IMR-90 (cell line): ENCODE measurements at regions not wholly inside any gene's neighbourhood (a gene's known extent, or its start where the extent isn't known, plus 50 kb on each side); places are given as distances from the start of the nearest gene placed in this dataset.

Experiments used
- ATAC-seq: fragments of 200-7000 bp; cut with Tn5 transposase; 2 replicates; pipeline ENCODE4 v1.9.1; 2020; ENCODE audit warnings: low read depth, mild to moderate bottlenecking, moderate library complexity
- BruUV-seq: library from RNA; stranded (reverse); fragments of 400-500 nt; replicated peaks from 2 replicates; lab custom pipeline; 2021; lab: Mats Ljungman, UMichigan
- CTCF ChIA-PET: fragments of 300-600 bp; formaldehyde crosslinking; extraction: SDS; loops from one replicate; lab custom pipeline; 2021; ENCODE audit warnings: antibody characterized with exemption; lab: Yijun Ruan, JAX
- POLR2A ChIA-PET: fragments of 300-600 bp; sonication (Branson Sonifier 250); formaldehyde crosslinking; loops from one replicate; lab custom pipeline; 2022; ENCODE audit warnings: antibody characterized with exemption; ENCODE audit not compliant: unreplicated experiment; lab: Charles Lee
- DNase-seq: peaks from one replicate; pipeline ENCODE4 v3.0.0; 2013
- H2AFZ ChIP-seq: replicated peaks from 2 replicates; pipeline ENCODE3; 2013; ENCODE audit warnings: low read length, mild to moderate bottlenecking; ENCODE audit not compliant: poor library complexity
- H2AK5ac ChIP-seq: 2 replicates; pipeline ENCODE4 v1.6.1; 2013; ENCODE audit warnings: low read depth, low read length, inconsistent platforms
- H2AK9ac ChIP-seq: replicated peaks from 2 replicates; pipeline ENCODE3; 2013; ENCODE audit warnings: mild to moderate bottlenecking, low read depth, low read length, moderate library complexity; ENCODE audit not compliant: poor library complexity
- H2BK120ac ChIP-seq: 2 replicates; pipeline ENCODE4 v1.6.1; 2013; ENCODE audit warnings: low read depth, low read length, inconsistent platforms
- H2BK15ac ChIP-seq: 3 replicates; pipeline ENCODE4 v1.6.1; 2013; ENCODE audit warnings: low read depth, low read length, inconsistent platforms
- H2BK20ac ChIP-seq: 2 replicates; pipeline ENCODE4 v1.6.1; 2013; ENCODE audit warnings: low read depth, mild to moderate bottlenecking, inconsistent platforms, low read length, moderate library complexity
- H2BK5ac ChIP-seq: 2 replicates; pipeline ENCODE4 v1.6.1; 2013; ENCODE audit warnings: mild to moderate bottlenecking, low read depth, low read length, inconsistent platforms; ENCODE audit not compliant: poor library complexity, severe bottlenecking
- H3K14ac ChIP-seq: replicated peaks from 2 replicates; pipeline ENCODE4 v1.6.1; 2013; ENCODE audit warnings: low read depth, low read length, inconsistent platforms
- H3K18ac ChIP-seq: 2 replicates; pipeline ENCODE4 v1.6.1; 2013; ENCODE audit warnings: low read depth, low read length, control low read depth
- H3K23ac ChIP-seq: 2 replicates; pipeline ENCODE4 v1.6.1; 2013; ENCODE audit warnings: low read depth, low read length, inconsistent platforms
- H3K27ac ChIP-seq: 2 replicates; pipeline ENCODE4 v1.5.1; 2013; ENCODE audit warnings: mild to moderate bottlenecking, control low read depth, low read length; ENCODE audit not compliant: insufficient read depth
- H3K27me3 ChIP-seq: 2 replicates; pipeline ENCODE4 v1.6.1; 2013; ENCODE audit warnings: low read length; ENCODE audit not compliant: control insufficient read depth, insufficient read depth
- H3K36me3 ChIP-seq: 2 replicates; pipeline ENCODE4 v1.6.1; 2013; ENCODE audit warnings: low read length, mixed read lengths; ENCODE audit not compliant: control insufficient read depth, insufficient read depth
- H3K4ac ChIP-seq: 2 replicates; pipeline ENCODE4 v1.6.1; 2013; ENCODE audit warnings: low read depth, low read length, inconsistent platforms
- H3K4me1 ChIP-seq: 2 replicates; pipeline ENCODE4 v1.6.1; 2013; ENCODE audit warnings: low read length, mixed read lengths; ENCODE audit not compliant: control insufficient read depth, insufficient read depth
- H3K4me2 ChIP-seq: 2 replicates; pipeline ENCODE4 v1.6.1; 2013; ENCODE audit warnings: low read depth, mild to moderate bottlenecking, control low read depth, low read length, moderate library complexity
- H3K4me3 ChIP-seq: 2 replicates; pipeline ENCODE4 v1.5.1; 2013; ENCODE audit warnings: low read depth, mild to moderate bottlenecking, control low read depth, low read length, moderate library complexity; ENCODE audit not compliant: insufficient read depth
- H3K56ac ChIP-seq: 2 replicates; pipeline ENCODE4 v1.6.1; 2013; ENCODE audit warnings: low read length, inconsistent platforms; ENCODE audit not compliant: insufficient read depth; ENCODE audit errors: extremely low read depth
- H3K79me1 ChIP-seq, 2 experiments: 2 replicates each; pipeline ENCODE4 v1.6.1; 2013; ENCODE audit warnings: low read length in 2 of 2, inconsistent platforms in 1 of 2, low read depth in 1 of 2
- H3K9ac ChIP-seq: 2 replicates; pipeline ENCODE4 v1.6.1; 2013; ENCODE audit warnings: low read depth, low read length, control low read depth
- H3K9me1 ChIP-seq: 2 replicates; pipeline ENCODE4 v1.6.1; 2013; ENCODE audit warnings: low read length, inconsistent platforms; ENCODE audit not compliant: insufficient read depth
- H3K9me3 ChIP-seq: 2 replicates; pipeline ENCODE4 v1.6.1; 2013; ENCODE audit warnings: low read length; ENCODE audit not compliant: control insufficient read depth, insufficient read depth
- H4K20me1 ChIP-seq: 2 replicates; pipeline ENCODE4 v1.6.1; 2013; ENCODE audit warnings: low read length, inconsistent platforms; ENCODE audit not compliant: insufficient read depth
- H4K5ac ChIP-seq: 2 replicates; pipeline ENCODE4 v1.6.1; 2013; ENCODE audit warnings: mild to moderate bottlenecking, low read depth, low read length, control low read depth
- H4K8ac ChIP-seq, 2 experiments: 2 replicates each; pipeline ENCODE4 v1.6.1; 2013; ENCODE audit warnings: low read depth in 2 of 2, low read length in 2 of 2, control low read depth in 1 of 2, inconsistent platforms in 1 of 2
- H4K91ac ChIP-seq: 2 replicates; pipeline ENCODE4 v1.6.1; 2013; ENCODE audit warnings: low read depth, low read length, inconsistent platforms; ENCODE audit not compliant: insufficient read depth
- BHLHE40 ChIP-seq: fragments of 150-350 bp; IDR thresholded peaks from 2 replicates; pipeline ENCODE4 v1.6.1; 2016; ENCODE audit warnings: mild to moderate bottlenecking, low read depth, low read length
- FOS ChIP-seq: fragments of 150-350 bp; IDR thresholded peaks from 2 replicates; pipeline ENCODE4 v1.6.1; 2016; ENCODE audit warnings: low read depth, low read length
- MXI1 ChIP-seq: IDR thresholded peaks from 2 replicates; pipeline ENCODE4 v1.6.1; 2012; ENCODE audit warnings: low read depth, mild to moderate bottlenecking, low read length, moderate library complexity, borderline replicate concordance
- RFX5 ChIP-seq: IDR thresholded peaks from 2 replicates; pipeline ENCODE4 v1.8.0; 2012; ENCODE audit warnings: low read depth, mild to moderate bottlenecking, low read length, moderate library complexity
- WGBS, 2 experiments: methylation state at CpG; one replicate each; pipeline versions ENCODE4 v1.1.5 to v1.1.7; 2013; ENCODE audit warnings: missing lambda C conversion rate in 2 of 2; ENCODE audit not compliant: insufficient read length in 1 of 2; ENCODE audit errors: extremely low coverage in 2 of 2; 5-methylcytosine and 5-hydroxymethylcytosine counted together
- dilution Hi-C: fragments of 300-500 bp; cut with HindIII; formaldehyde crosslinking; loops from one replicate; pipeline ENCODE4 v1.14.3; 2018; ENCODE audit warnings: low sequenced_read_pairs; ENCODE audit not compliant: unreplicated experiment
- in situ Hi-C: fragments of 300-500 bp; cut with MboI; formaldehyde crosslinking; loops from 3 replicates; pipeline ENCODE4 v1.14.3; 2019; ENCODE audit warnings: low sequenced_read_pairs, inconsistent platforms, mixed read lengths
- intact Hi-C: fragments of 100-400 bp; cut with micrococcal nuclease; formaldehyde crosslinking; loops from 2 replicates; pipeline ENCODE4 v1.10.0; 2022

GRCh38 chr5:4230786-4231641, 635.4 kb downstream of the IRX1 start:
- H3K27me3 ChIP-seq, result no peaks in the 10 kb centered on the region
- ChIA-PET CTCF (no interaction called here), POLR2A (no interaction called here)
- BruUV-seq, result no TSS peak
- no peaks in the 10 kb centered on the region for H3K9me1 ChIP-seq
- H3K36me3 ChIP-seq, result no peaks in the 10 kb centered on the region
- TF ChIP-seq RFX5 (no peak), BHLHE40 (no peak), MXI1 (no peak), FOS (no peak)
- dilution Hi-C loops (no loop called here), in situ Hi-C loops (no loop called here), intact Hi-C loops (no loop called here)
- no peaks in the 10 kb centered on the region for H4K20me1 ChIP-seq
- no peak overlapping the region for H3K56ac ChIP-seq
- no peak overlapping the region for H3K18ac ChIP-seq
- no peak overlapping the region for H2AK9ac ChIP-seq
- H3K9ac ChIP-seq, result no peak overlapping the region
- no peaks in the 10 kb centered on the region for H3K79me1 ChIP-seq
- H3K23ac ChIP-seq, result no peak overlapping the region
- no peak overlapping the region for H2BK15ac ChIP-seq
- H2BK20ac ChIP-seq, result no peak overlapping the region
- no peak overlapping the region for H4K5ac ChIP-seq
- ATAC-seq, result no peak
- no peak overlapping the region for H3K27ac ChIP-seq
- H3K4ac ChIP-seq, result no peak overlapping the region
- no peak overlapping the region for H4K91ac ChIP-seq
- H3K9me3 ChIP-seq, result peaks cover 26% of the 10 kb centered on the region
- H3K4me1 ChIP-seq, result no peaks in the 10 kb centered on the region
- H3K4me3 ChIP-seq, result no peak overlapping the region
- H2BK5ac ChIP-seq, result no peak overlapping the region
- no peak for DNase-seq
- H4K8ac ChIP-seq, result no peak overlapping the region
- no peak overlapping the region for H2AFZ ChIP-seq
- H2AK5ac ChIP-seq, result no peak overlapping the region
- no peak overlapping the region for H2BK120ac ChIP-seq
- no peak overlapping the region for H3K4me2 ChIP-seq
- H3K14ac ChIP-seq, result no peak overlapping the region
- 50% methylated on average over 1 of the region's 23 CpGs; no CpG with 5 or more reads in 1 of the 2 experiments for WGBS, 2 experiments
